GM12878 (cell line): ENCODE measurements at regions not wholly inside any gene's neighbourhood (a gene's known extent, or its start where the extent isn't known, plus 50 kb on each side); places are given as distances from the start of the nearest gene placed in this dataset.

Source experiments
- ATAC-seq: fragments of 200-7000 bp; cut with Tn5 transposase; 3 replicates; pipeline ENCODE4 v1.9.1; 2020; ENCODE audit warnings: mild to moderate bottlenecking, moderate library complexity
- BruUV-seq: library from RNA; stranded (reverse); fragments of 400-500 nt; replicated peaks from 2 replicates; lab custom pipeline; 2021; lab: Mats Ljungman, UMichigan
- CTCF ChIA-PET: fragments of 300-600 bp; sonication (Branson Sonifier 250); formaldehyde crosslinking; extraction: SDS; loops from one replicate; lab custom pipeline; 2021; ENCODE audit warnings: inconsistent platforms; lab: Yijun Ruan, JAX
- POLR2A ChIA-PET: fragments of 350-600 bp; formaldehyde crosslinking; extraction: SDS; loops from one replicate; lab custom pipeline; 2021; ENCODE audit warnings: inconsistent platforms; lab: Charles Lee
- RAD21 ChIA-PET: fragments of 300-600 bp; sonication (Branson Sonifier 250); formaldehyde crosslinking; loops from one replicate; lab custom pipeline; 2023; ENCODE audit warnings: antibody characterized with exemption; ENCODE audit not compliant: unreplicated experiment; lab: Charles Lee
- SMC1A ChIA-PET: fragments of 300-600 bp; sonication (Branson Sonifier 250); formaldehyde crosslinking; loops from one replicate; lab custom pipeline; 2023; ENCODE audit not compliant: unreplicated experiment, uncharacterized antibody; lab: Charles Lee
- DNase-seq: peaks from one replicate; pipeline ENCODE4 v3.0.0-alpha.2; 2011; ENCODE audit warnings: low read depth, low spot score
- FAIRE-seq: peaks from 3 replicates; lab custom pipeline; 2011; peaks lifted over from hg19 to GRCh38; lab: Jason Lieb, UNC
- H2AFZ ChIP-seq: 2 replicates; pipeline ENCODE4 v1.6.0; 2011; ENCODE audit warnings: low read depth, low read length, control low read depth; ENCODE audit not compliant: control insufficient read depth
- H3K27ac ChIP-seq: 2 replicates; pipeline ENCODE4 v1.5.1; 2011; ENCODE audit warnings: control low read depth; ENCODE audit not compliant: control insufficient read depth, insufficient read depth
- H3K27me3 ChIP-seq, 2 experiments: replicated peaks in 1 of 2; 2 replicates each; pipeline versions ENCODE4 v1.6.0 to v1.6.1; 2011; ENCODE audit warnings: low read length in 1 of 2; ENCODE audit not compliant: control insufficient read depth in 2 of 2, insufficient read depth in 2 of 2
- H3K36me3 ChIP-seq, 2 experiments: 2 replicates each; pipeline ENCODE4 v1.5.1; 2011; ENCODE audit warnings: low read length in 1 of 2; ENCODE audit not compliant: control insufficient read depth in 2 of 2, insufficient read depth in 2 of 2
- H3K4me1 ChIP-seq: 2 replicates; pipeline ENCODE4 v1.6.1; 2011; ENCODE audit warnings: mild to moderate bottlenecking, low read length, moderate library complexity, mixed read lengths; ENCODE audit not compliant: control insufficient read depth, insufficient read depth
- H3K4me2 ChIP-seq: 2 replicates; pipeline ENCODE4 v1.6.0; 2011; ENCODE audit warnings: control low read depth; ENCODE audit not compliant: control insufficient read depth, insufficient read depth
- H3K4me3 ChIP-seq: fragments of 200-600 bp; sonication (generic); 2 replicates; pipeline ENCODE4 v1.5.1; 2016
- H3K79me2 ChIP-seq: 2 replicates; pipeline ENCODE4 v1.6.0; 2011; ENCODE audit warnings: low read length; ENCODE audit not compliant: control insufficient read depth, insufficient read depth
- H3K9ac ChIP-seq: 2 replicates; pipeline ENCODE4 v1.8.0; 2011; ENCODE audit warnings: low read length, control low read depth, mixed read lengths; ENCODE audit not compliant: control insufficient read depth, insufficient read depth
- H3K9me3 ChIP-seq: replicated peaks from 3 replicates; pipeline ENCODE4 v1.5.1; 2011; ENCODE audit warnings: mild to moderate bottlenecking, low read length; ENCODE audit not compliant: control insufficient read depth, insufficient read depth
- H4K20me1 ChIP-seq: 2 replicates; pipeline ENCODE4 v1.6.0; 2011; ENCODE audit not compliant: control insufficient read depth, insufficient read depth
- EGR1 ChIP-seq, 2 experiments: IDR thresholded peaks; 1 replicate in 1 of 2; 2 replicates in 1 of 2; pipeline ENCODE4 v1.6.1; 2011 to 2012; ENCODE audit warnings: low read depth in 2 of 2, low read length in 2 of 2, borderline replicate concordance in 1 of 2, mild to moderate bottlenecking in 1 of 2, moderate library complexity in 1 of 2
- JUND ChIP-seq: IDR thresholded peaks from 2 replicates; pipeline ENCODE4 v1.6.1; 2012; ENCODE audit warnings: low read depth, mild to moderate bottlenecking, low read length, improper control_type of control experiment, moderate library complexity
- KLF5 ChIP-seq: fragments of 450-650 bp; IDR thresholded peaks from 2 replicates; pipeline ENCODE4 v1.6.1; 2014; ENCODE audit warnings: mild to moderate bottlenecking; ENCODE audit not compliant: partially characterized antibody
- MEF2A ChIP-seq: IDR thresholded peaks from 2 replicates; pipeline ENCODE4 v1.6.1; 2011; ENCODE audit warnings: low read depth, mild to moderate bottlenecking, low read length, moderate library complexity; ENCODE audit not compliant: insufficient read depth
- NFIC ChIP-seq: IDR thresholded peaks from 2 replicates; pipeline ENCODE4 v1.6.1; 2012; ENCODE audit warnings: low read depth, mild to moderate bottlenecking, inconsistent platforms, low read length, moderate library complexity
- POU2F2 ChIP-seq: IDR thresholded peaks from 3 replicates; pipeline ENCODE4 v1.6.1; 2011; ENCODE audit warnings: low read depth, mild to moderate bottlenecking, low read length, borderline replicate concordance
- SPI1 ChIP-seq: IDR thresholded peaks from 2 replicates; pipeline ENCODE4 v1.6.1; 2011; ENCODE audit warnings: low read depth, mild to moderate bottlenecking, low read length, moderate library complexity, borderline replicate concordance; ENCODE audit not compliant: insufficient read depth
- ZBED1 ChIP-seq: IDR thresholded peaks from 2 replicates; pipeline ENCODE4 v1.6.1; 2016; ENCODE audit warnings: borderline replicate concordance
- ZNF274 ChIP-seq: IDR thresholded peaks from one replicate; pipeline ENCODE4 v1.8.0; 2011; ENCODE audit not compliant: insufficient read length, insufficient read depth
- ZZZ3 ChIP-seq: IDR thresholded peaks from 2 replicates; pipeline ENCODE4 v1.6.1; 2011; ENCODE audit warnings: low read depth; ENCODE audit not compliant: control insufficient read depth, insufficient read length
- WGBS: methylation state at CpG from one replicate; pipeline ENCODE4 v1.1.6; 2016; ENCODE audit warnings: low lambda C conversion rate; ENCODE audit not compliant: insufficient replicate concordance, insufficient coverage; ENCODE audit errors: missing lambda C conversion rate; 5-methylcytosine and 5-hydroxymethylcytosine counted together
- in situ Hi-C: fragments of 300-500 bp; cut with MboI; formaldehyde crosslinking; loops from 9 replicates; pipeline ENCODE4 v1.14.3; 2018; ENCODE audit warnings: mixed read lengths
- intact Hi-C: fragments of 100-400 bp; cut with micrococcal nuclease; formaldehyde crosslinking; loops from one replicate; pipeline ENCODE4 v1.14.2; 2022; ENCODE audit not compliant: unreplicated experiment
- TF ChIP-seq, protein P1 (sequence below): fragments of 450-650 bp; IDR thresholded peaks from 2 replicates; pipeline ENCODE4 v1.6.1; 2017; ENCODE audit warnings: mild to moderate bottlenecking, moderate library complexity
- TF ChIP-seq, protein P2 (sequence below): IDR thresholded peaks from 2 replicates; pipeline ENCODE4 v1.6.1; 2011; ENCODE audit warnings: low read depth, low read length, improper control_type of control experiment, borderline replicate concordance
- TF ChIP-seq, protein P3 (sequence below): IDR thresholded peaks from 2 replicates; pipeline ENCODE4 v1.6.1; 2011; ENCODE audit warnings: low read depth, mild to moderate bottlenecking, low read length, moderate library complexity, borderline replicate concordance; ENCODE audit errors: extremely low read depth
- TF ChIP-seq, protein P4 (sequence below): fragments of 450-650 bp; IDR thresholded peaks from 2 replicates; pipeline ENCODE4 v1.6.1; 2016; ENCODE audit warnings: mild to moderate bottlenecking, moderate library complexity, borderline replicate concordance

DNA sequence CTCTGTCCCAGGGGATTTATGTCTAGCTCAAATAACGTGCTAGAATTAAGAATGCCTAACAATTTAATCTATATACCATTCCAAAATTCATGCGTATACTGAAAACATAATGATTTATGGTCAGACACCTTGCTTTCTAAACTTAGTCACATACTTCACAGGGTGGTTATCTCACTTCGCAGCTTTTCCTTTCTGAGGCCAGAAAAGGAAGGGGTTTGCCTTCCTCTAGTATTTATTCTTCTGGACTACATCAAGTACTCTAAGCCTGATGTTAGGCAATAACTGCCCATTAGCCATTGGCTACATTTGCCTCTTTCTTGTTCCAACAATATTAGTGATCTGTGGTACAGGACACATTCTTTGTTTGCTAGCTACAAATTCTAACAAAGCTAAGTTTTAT is 72.6 kb upstream of the FHIP2A start:
- SMC1A ChIA-PET = interaction anchor here (1.2 to 2.0 kb wide), 2 partner anchors 10 to 15 kb away, joined by 3 to 4 read pairs; no protein-coding TSS in a partner anchor
- Histone ChIP-seq H3K9me3 (no peaks in the 10 kb centered on the region), H3K4me1 (no peaks in the 10 kb centered on the region), H2AFZ (no peak overlapping the region), H3K27ac (no peak overlapping the region), H3K9ac (no peak overlapping the region), H3K36me3 (no peaks in the 10 kb centered on the region), H4K20me1 (no peaks in the 10 kb centered on the region), H3K79me2 (no peaks in the 10 kb centered on the region), H3K4me2 (no peak overlapping the region), H3K4me3 (no peak overlapping the region), H3K27me3 (peaks cover 0 to 3% of the 10 kb centered on the region in 2 experiments; a peak in 3 of 4 replicates)
- in situ Hi-C loops = no loop called here
- FAIRE-seq (no peak), DNase-seq (no peak), ATAC-seq (no peak)
- CTCF ChIA-PET = no interaction called here
- BruUV-seq = no TSS peak
- RAD21 ChIA-PET = no interaction called here
- POLR2A ChIA-PET = interaction anchor here (0.6 to 0.7 kb wide), 2 partner anchors 39 to 84 kb away, joined by 3 to 4 read pairs; no protein-coding TSS in a partner anchor
- intact Hi-C loops = no loop called here
- WGBS = 26% methylated on average over 3 of the region's 3 CpGs
- TF ChIP-seq, protein P1, sequence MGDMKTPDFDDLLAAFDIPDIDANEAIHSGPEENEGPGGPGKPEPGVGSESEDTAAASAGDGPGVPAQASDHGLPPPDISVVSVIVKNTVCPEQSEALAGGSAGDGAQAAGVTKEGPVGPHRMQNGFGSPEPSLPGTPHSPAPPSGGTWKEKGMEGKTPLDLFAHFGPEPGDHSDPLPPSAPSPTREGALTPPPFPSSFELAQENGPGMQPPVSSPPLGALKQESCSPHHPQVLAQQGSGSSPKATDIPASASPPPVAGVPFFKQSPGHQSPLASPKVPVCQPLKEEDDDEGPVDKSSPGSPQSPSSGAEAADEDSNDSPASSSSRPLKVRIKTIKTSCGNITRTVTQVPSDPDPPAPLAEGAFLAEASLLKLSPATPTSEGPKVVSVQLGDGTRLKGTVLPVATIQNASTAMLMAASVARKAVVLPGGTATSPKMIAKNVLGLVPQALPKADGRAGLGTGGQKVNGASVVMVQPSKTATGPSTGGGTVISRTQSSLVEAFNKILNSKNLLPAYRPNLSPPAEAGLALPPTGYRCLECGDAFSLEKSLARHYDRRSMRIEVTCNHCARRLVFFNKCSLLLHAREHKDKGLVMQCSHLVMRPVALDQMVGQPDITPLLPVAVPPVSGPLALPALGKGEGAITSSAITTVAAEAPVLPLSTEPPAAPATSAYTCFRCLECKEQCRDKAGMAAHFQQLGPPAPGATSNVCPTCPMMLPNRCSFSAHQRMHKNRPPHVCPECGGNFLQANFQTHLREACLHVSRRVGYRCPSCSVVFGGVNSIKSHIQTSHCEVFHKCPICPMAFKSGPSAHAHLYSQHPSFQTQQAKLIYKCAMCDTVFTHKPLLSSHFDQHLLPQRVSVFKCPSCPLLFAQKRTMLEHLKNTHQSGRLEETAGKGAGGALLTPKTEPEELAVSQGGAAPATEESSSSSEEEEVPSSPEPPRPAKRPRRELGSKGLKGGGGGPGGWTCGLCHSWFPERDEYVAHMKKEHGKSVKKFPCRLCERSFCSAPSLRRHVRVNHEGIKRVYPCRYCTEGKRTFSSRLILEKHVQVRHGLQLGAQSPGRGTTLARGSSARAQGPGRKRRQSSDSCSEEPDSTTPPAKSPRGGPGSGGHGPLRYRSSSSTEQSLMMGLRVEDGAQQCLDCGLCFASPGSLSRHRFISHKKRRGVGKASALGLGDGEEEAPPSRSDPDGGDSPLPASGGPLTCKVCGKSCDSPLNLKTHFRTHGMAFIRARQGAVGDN = no peak
- TF ChIP-seq NFIC (no peak), EGR1 (IDR thresholded peaks at IDR 0.05; ENCODE audit: borderline replicate concordance in 1 of 2, low read depth in 2 of 2, low read length in 2 of 2) (no peak), POU2F2 (no peak), KLF5 (no peak), MEF2A (no peak), ZZZ3 (no peak), ZNF274 (no peak), ZBED1 (no peak), SPI1 (no peak), JUND (no peak)
- TF ChIP-seq, protein P2, sequence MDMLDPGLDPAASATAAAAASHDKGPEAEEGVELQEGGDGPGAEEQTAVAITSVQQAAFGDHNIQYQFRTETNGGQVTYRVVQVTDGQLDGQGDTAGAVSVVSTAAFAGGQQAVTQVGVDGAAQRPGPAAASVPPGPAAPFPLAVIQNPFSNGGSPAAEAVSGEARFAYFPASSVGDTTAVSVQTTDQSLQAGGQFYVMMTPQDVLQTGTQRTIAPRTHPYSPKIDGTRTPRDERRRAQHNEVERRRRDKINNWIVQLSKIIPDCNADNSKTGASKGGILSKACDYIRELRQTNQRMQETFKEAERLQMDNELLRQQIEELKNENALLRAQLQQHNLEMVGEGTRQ = no peak
- TF ChIP-seq, protein P3, sequence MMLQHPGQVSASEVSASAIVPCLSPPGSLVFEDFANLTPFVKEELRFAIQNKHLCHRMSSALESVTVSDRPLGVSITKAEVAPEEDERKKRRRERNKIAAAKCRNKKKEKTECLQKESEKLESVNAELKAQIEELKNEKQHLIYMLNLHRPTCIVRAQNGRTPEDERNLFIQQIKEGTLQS = no peak
- TF ChIP-seq, protein P4, sequence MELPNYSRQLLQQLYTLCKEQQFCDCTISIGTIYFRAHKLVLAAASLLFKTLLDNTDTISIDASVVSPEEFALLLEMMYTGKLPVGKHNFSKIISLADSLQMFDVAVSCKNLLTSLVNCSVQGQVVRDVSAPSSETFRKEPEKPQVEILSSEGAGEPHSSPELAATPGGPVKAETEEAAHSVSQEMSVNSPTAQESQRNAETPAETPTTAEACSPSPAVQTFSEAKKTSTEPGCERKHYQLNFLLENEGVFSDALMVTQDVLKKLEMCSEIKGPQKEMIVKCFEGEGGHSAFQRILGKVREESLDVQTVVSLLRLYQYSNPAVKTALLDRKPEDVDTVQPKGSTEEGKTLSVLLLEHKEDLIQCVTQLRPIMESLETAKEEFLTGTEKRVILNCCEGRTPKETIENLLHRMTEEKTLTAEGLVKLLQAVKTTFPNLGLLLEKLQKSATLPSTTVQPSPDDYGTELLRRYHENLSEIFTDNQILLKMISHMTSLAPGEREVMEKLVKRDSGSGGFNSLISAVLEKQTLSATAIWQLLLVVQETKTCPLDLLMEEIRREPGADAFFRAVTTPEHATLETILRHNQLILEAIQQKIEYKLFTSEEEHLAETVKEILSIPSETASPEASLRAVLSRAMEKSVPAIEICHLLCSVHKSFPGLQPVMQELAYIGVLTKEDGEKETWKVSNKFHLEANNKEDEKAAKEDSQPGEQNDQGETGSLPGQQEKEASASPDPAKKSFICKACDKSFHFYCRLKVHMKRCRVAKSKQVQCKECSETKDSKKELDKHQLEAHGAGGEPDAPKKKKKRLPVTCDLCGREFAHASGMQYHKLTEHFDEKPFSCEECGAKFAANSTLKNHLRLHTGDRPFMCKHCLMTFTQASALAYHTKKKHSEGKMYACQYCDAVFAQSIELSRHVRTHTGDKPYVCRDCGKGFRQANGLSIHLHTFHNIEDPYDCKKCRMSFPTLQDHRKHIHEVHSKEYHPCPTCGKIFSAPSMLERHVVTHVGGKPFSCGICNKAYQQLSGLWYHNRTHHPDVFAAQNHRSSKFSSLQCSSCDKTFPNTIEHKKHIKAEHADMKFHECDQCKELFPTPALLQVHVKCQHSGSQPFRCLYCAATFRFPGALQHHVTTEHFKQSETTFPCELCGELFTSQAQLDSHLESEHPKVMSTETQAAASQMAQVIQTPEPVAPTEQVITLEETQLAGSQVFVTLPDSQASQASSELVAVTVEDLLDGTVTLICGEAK = no peak
